T47D (cell line): ENCODE measurements at regions not wholly inside any gene's neighbourhood (a gene's known extent, or its start where the extent isn't known, plus 50 kb on each side); places are given as distances from the start of the nearest gene placed in this dataset.

Experiments
- DNase-seq, 2 experiments: peaks; one replicate each; pipeline versions ENCODE4 v3.0.0 to v3.0.0-alpha.2; 2011 to 2012; ENCODE audit warnings: low read depth in 1 of 2, low spot score in 1 of 2
- JUND ChIP-seq: IDR thresholded peaks from 2 replicates; pipeline ENCODE4 v1.6.1; 2012; ENCODE audit warnings: low read depth
- in situ Hi-C: cut with HindIII; loops from 2 replicates; pipeline ENCODE4 v1.10.0; 2016; ENCODE audit warnings: low sequenced_read_pairs, low pct_unique_long_range_greater_than_20kb

DNA sequence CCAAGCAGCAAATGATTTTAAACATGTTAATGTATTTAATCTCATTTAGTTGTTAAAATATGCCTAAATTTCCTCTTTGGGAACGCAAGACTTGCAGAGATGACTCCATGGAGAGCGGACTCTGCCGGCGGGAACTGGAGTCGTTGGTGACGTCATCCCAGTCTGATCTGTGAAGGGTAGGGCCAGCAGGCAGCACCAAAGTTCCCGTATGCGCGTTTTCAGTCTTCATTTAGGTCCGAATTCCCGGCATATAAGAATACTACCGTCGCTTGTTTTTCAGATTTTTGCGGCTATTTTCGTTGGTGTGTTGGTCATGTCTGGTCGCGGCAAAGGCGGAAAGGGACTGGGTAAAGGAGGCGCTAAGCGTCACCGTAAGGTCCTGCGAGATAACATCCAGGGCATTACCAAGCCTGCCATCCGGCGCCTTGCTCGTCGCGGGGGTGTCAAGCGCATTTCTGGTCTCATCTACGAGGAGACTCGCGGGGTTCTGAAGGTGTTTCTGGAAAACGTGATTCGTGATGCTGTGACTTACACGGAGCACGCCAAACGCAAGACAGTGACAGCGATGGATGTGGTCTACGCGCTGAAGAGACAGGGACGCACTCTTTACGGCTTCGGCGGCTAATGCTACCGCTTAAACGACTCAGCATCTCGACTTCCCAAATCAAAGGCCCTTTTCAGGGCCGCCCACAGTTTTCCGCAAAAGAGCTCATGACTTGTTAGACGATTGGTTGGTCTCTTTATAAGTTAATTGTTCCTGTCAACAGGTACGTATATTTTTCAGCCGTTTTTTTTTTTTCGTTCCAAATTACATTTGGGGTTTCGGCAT, 117.3 kb downstream of the HFE start:
- DNase-seq, result peak; percentile 68 to 99
- in situ Hi-C loops, result no loop called here
- peak; percentile 40; the same call in 1 of the 2 replicates for TF ChIP-seq JUND

DNA sequence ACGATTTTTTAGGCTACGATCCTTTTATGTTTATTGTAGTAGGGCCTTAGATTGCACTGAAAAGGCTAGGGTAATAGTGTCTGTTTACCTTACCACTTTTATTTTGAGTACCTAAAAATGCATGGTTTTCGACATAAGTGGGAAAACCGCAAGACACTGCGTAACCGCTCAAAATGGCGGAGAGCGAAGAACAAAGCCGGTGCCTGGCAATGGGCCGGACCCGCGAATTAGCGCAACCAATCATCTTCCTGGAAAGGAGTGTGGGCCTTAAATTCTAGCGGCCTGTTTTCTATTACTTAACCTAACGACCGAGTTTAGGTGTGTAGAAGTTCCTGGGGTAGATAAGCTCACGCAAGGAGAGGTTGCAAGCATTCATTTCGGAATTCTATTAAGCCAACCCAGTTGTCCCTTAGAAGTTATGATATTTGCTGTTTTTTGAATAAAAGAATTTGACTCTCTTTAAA, 118.0 kb downstream of the HFE start:
- in situ Hi-C loops, result no loop called here
- peak in 1 of 2 experiments; percentile 83 for DNase-seq
- no peak for TF ChIP-seq JUND

DNA sequence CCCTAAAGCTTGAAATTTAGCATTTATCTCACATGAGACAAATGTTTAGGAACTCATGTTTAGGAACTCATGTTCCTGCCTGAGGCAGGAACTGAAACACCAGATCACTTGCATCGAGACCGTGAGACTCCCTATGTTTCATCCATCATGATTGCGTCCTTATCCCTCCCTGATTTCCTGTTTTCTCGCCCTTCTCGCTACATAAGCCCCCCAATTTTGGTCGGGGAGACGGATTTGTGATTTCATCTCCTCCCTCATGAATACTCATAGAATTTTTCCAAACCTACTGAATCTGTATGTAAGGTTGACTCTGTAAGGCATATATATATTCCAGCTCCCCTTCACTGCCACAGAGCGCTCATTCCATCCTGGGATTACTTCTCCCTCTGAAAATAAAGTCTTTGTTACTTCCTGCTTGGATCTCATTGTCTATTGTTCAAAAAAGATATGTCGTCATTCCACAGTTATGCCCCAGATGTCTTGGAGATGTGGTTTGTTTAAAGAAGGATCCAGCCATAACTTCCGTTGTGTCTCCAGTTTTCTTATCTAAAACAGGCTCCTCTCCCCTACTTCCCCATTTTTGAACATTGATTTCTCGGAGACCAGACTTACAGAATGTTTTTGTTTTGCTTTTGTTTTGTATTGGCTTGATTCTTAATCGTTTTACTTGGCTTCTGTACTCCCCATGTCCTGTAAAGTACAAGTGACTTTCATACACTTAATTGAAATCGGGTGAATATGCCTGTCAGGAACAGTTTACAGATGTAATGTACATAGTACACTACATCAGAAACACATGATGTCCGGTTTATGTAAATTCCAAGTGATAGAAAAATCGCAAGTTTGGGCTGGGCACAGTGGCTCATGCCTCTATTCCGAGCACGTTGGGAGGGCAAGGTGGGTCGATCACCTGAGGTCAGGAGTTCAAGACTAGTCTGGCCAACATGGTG, 118.7 kb downstream of the HFE start:
- in situ Hi-C loops, result no loop called here
- TF ChIP-seq JUND, result no peak
- peak in 1 of 2 experiments; percentile 58 for DNase-seq

DNA sequence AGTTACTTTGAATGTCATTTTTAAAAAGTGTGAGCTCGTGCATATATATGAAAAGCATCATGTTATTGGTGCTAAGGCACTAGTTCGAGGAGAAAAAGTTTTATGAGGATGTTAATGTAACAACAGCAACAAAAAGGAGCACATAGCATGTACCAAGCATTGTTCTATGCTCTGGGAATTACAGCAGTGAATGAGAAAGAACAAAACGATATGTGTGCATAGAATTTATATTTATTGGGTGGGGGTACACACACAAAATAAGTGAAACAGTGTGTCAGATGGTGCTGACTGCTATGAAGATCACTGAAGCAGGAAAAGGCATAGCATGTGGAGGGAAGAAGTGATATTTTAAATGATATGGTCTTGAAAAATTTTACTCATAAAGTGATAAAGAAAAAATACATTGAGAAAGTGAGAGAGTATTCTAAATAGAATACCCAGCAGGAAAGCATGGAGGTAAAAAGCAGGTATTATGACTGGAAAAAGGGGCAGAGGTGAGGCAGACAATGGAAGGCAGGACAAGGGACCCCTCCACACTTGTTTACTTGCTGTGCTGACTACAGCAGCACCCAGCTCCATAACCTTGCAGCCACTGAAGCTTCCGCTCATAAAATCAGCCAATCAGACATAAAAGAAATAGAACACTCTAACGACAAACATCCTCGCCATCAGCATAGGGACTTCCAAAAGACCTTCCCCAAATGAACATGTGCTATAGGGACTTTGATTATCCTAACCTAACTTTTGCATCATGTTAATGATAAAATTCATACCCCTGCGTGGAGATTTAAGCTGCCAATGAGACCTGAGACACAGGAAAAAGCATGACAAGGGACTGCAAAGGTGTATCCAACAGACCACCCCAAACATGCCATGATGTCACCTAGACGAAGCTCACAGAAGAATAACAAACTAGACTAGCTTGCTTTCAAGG, 119.9 kb downstream of the HFE start:
- no peak for TF ChIP-seq JUND
- no peak for DNase-seq
- in situ Hi-C loops, result no loop called here

DNA sequence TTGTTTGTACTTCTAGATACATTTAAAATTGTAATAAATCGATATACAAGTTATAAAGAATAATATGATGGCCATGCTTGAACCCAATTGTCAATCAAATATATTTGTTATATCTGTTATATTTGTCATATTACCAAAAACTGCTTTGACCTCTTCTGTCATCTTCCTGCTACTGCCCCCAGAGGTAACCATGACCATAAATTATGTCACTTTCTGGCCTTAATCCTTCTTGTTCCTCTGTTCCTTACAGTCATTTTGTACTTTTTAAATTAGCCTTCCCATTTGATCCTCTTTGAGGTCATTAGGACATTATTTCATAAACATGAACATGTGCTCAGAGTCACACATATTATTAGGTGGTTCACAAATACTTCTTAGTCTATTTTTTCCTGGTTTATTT, 124.7 kb downstream of the HFE start:
- DNase-seq, result no peak
- in situ Hi-C loops, result no loop called here

DNA sequence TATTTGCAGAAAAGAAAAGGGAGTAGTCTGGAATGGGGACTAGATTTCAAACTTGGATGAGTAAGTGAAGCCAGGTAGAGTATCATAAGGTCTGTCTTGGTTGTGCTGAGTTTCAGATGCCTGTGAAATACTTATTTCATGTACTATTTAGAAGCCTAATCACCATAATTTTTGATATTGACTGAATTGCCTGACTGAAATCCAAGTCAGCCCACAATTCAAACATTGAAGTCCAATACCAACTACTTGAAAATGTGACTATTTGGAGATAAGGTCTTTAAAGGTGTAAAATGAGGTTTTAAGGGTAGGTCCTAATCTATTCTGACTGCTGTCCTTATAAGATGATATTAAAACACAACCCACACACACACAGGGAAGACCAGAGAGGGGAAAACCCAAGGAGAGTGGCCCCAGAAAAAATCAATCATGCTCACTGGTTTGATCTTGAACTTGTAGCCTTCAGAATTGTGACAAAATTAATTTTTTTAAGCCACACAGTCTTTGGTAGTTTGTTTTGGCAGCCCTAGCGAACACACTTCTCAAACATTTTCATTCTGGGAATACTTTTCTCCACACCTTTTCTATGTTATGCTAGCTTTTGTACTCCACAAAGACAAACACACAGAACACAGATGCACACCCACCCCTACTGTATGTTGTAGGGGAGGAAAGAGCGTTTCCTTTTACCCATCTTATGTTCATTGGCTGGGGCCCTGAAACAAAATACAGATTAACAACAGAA, 126.3 kb downstream of the HFE start:
- in situ Hi-C loops, result no loop called here
- TF ChIP-seq JUND, result no peak

More for the DNA sequence above, 124.7 kb downstream of the HFE start:
- TF ChIP-seq JUND, result no peak

DNA sequence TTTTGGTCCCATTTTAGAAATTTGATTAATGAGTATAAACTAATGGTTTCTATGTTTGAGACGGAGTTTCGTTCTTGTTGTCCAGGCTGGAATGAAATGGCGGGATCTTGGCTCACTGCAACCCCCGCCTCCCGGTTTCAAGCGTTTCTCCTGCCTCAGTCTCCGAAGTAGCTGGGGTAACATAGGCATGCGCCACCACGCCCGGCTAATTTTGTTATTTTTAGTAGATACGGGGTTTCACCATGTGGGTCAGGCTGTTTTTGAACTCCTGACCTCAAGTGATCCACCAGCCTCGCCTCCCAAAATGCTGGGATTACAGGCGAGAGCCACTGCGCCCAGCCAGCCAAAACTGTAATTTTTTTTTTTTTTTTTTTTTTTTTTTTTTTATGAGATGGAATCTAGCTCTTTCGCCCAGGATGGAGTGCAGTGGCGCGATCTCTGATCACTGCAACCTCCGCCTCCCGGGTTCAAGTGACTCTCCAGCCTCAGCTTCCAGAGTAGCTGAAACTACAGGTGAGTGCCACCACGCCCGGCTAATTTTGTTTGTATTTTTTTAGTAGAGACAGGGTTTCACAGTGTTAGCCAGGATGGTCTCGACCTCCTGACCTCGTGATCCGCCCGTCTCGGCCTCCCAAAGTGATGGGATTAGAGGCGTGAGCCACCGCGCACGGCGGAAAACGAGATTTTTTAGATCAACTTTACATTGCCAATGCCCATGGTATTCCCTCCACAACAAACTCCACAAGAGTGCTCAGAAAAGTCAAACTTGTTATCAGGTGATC, 127.8 kb downstream of the HFE start:
- no peak for TF ChIP-seq JUND
- no peak for DNase-seq
- in situ Hi-C loops, result no loop called here

More for the DNA sequence above, 126.3 kb downstream of the HFE start:
- DNase-seq, result no peak

DNA sequence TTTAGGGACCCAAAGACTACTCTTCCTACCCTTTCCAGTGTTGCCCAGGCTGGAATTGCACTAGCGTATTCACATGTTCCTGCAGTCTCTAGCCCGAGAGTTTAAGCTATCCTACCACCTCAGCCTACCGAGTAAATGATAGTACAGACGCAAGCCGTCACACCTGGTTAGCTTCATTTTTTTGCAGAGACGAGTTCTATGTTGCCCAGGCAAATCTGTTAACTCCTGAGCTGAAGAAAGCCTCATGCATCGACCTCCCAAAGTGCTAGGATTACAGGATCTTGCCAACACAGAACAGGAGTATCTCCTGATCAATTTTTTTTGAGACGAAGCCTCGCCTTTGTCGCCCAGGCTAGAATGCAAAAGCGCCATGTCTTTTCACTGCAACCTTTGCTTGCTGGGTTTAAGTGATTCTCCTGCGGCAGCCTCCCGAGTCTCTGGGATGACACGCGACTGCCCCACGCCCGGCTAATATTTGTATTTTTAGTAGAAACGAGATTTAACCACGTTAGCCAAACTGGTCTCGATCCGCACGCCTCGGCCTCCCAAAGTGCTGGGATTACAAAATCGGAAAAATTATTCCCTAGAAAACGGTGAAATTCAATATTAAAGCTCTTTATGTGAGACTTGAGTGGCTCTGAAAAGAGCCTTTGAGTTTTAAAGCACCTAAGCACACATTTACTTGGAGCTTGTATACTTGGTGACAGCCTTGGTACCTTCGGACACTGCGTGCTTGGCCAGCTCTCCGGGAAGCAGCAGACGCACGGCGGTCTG, 128.5 kb downstream of the HFE start:
- TF ChIP-seq JUND, result no peak
- peak in 1 of 2 experiments; percentile 60 for DNase-seq
- in situ Hi-C loops, result no loop called here

DNA sequence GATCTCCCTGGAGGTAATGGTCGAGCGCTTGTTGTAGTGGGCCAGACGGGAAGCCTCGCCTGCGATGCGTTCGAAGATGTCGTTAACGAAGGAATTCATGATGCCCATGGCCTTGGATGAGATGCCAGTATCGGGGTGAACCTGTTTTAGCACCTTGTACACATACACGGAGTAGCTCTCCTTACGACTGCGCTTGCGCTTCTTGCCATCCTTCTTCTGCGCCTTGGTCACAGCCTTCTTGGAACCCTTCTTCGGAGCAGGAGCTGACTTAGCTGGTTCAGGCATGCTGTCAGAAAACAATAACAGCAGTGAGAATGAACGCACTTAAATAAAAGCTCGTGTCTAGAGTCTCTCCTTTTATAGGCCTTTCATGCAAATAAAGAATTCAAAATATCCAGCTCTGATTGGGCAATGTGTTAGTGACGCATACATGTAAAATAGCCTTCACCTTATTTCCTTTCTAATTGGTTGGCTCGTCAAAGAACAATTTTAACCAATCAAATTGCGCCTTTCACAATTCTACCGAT, 129.2 kb downstream of the HFE start:
- DNase-seq, result peak; percentile 72 to 99
- in situ Hi-C loops, result no loop called here
- TF ChIP-seq JUND, result peak; percentile 15; the same call in 1 of the 2 replicates
